Neural cell (in vitro differentiated cells): ENCODE measurements at regions not wholly inside any gene's neighbourhood (a gene's known extent, or its start where the extent isn't known, plus 50 kb on each side); places are given as distances from the start of the nearest gene placed in this dataset.

Experiments
- H2AFZ ChIP-seq: fragments of 200-600, 300-800 bp; sonication (generic), shearing (Covaris generic); 2 replicates; pipeline ENCODE4 v1.6.0; 2014; ENCODE audit warnings: low read depth, mild to moderate bottlenecking, antibody characterized with exemption, low read length, moderate library complexity
- H3F3A ChIP-seq: fragments of 200-600 bp; shearing (Covaris generic); 2 replicates; pipeline ENCODE4 v1.6.1; 2016; ENCODE audit warnings: mild to moderate bottlenecking, moderate library complexity, mixed read lengths, antibody characterized with exemption, low read length; ENCODE audit not compliant: insufficient read depth, poor library complexity, severe bottlenecking
- H3K27ac ChIP-seq: fragments of 200-600, 300-800 bp; sonication (generic), shearing (Covaris generic); 2 replicates; pipeline ENCODE4 v1.5.1; 2014; ENCODE audit warnings: mild to moderate bottlenecking, low read length, moderate library complexity
- H3K27me3 ChIP-seq: fragments of 300-800, 200-600 bp; sonication (generic), shearing (Covaris generic); 2 replicates; pipeline ENCODE4 v1.6.0; 2014; ENCODE audit warnings: mild to moderate bottlenecking, low read depth, low read length, moderate library complexity; ENCODE audit not compliant: insufficient read depth
- H3K36me3 ChIP-seq: fragments of 300-800, 200-600 bp; sonication (generic), shearing (Covaris generic); 2 replicates; pipeline ENCODE4 v1.5.1; 2014; ENCODE audit warnings: mild to moderate bottlenecking, antibody characterized with exemption, low read length, moderate library complexity; ENCODE audit not compliant: insufficient read depth
- H3K4me2 ChIP-seq: fragments of 300-800, 200-600 bp; sonication (generic), shearing (Covaris generic); 2 replicates; pipeline ENCODE4 v1.6.0; 2014; ENCODE audit warnings: mild to moderate bottlenecking, low read length
- H3K4me3 ChIP-seq: fragments of 300-800, 200-600 bp; sonication (generic), shearing (Covaris generic); 2 replicates; pipeline ENCODE4 v1.5.1; 2014; ENCODE audit warnings: mild to moderate bottlenecking, low read length, moderate library complexity
- H3K79me2 ChIP-seq: fragments of 200-600 bp; shearing (Covaris generic); replicated peaks from 2 replicates; pipeline ENCODE4 v1.6.0; 2014; ENCODE audit warnings: mild to moderate bottlenecking, low read length, moderate library complexity; ENCODE audit not compliant: insufficient read depth
- H3K9ac ChIP-seq: fragments of 300-800, 200-600 bp; sonication (generic), shearing (Covaris generic); 2 replicates; pipeline ENCODE4 v1.6.1; 2016; ENCODE audit warnings: mild to moderate bottlenecking, low read length, mixed read lengths
- H3K9me2 ChIP-seq: fragments of 200-600 bp; shearing (Covaris generic); 2 replicates; pipeline ENCODE4 v1.6.1; 2016; ENCODE audit warnings: mild to moderate bottlenecking, low read length, mixed read lengths; ENCODE audit not compliant: insufficient read depth
- H3K9me3 ChIP-seq: fragments of 200-600, 300-800 bp; sonication (generic), shearing (Covaris generic); 2 replicates; pipeline ENCODE4 v1.6.1; 2016; ENCODE audit warnings: mild to moderate bottlenecking, mixed run types, low read length, moderate library complexity, mixed read lengths
- H4K20me1 ChIP-seq: fragments of 200-600 bp; shearing (Covaris generic); 2 replicates; pipeline ENCODE4 v1.6.1; 2016; ENCODE audit warnings: mild to moderate bottlenecking, mixed run types; ENCODE audit not compliant: insufficient read depth
- CTCF ChIP-seq: fragments of 450-650 bp; IDR thresholded peaks from 2 replicates; pipeline ENCODE4 v1.5.1; 2014; ENCODE audit warnings: antibody characterized with exemption, mild to moderate bottlenecking, moderate library complexity; ENCODE audit not compliant: poor library complexity, severe bottlenecking
- EP300 ChIP-seq: fragments of 450-650 bp; conservative IDR thresholded peaks from 2 replicates; pipeline ENCODE4 v1.6.1; 2014; ENCODE audit warnings: antibody characterized with exemption, mild to moderate bottlenecking, moderate library complexity; ENCODE audit not compliant: poor library complexity, severe bottlenecking
- EZH2 ChIP-seq: fragments of 200-600, 300-800 bp; shearing (Covaris generic), sonication (generic); IDR thresholded peaks from 2 replicates; pipeline ENCODE4 v1.6.1; 2014; ENCODE audit warnings: antibody characterized with exemption, low read length, borderline replicate concordance, mild to moderate bottlenecking; ENCODE audit not compliant: insufficient read depth, poor library complexity, severe bottlenecking
- MXI1 ChIP-seq: fragments of 450-650 bp; conservative IDR thresholded peaks from 2 replicates; pipeline ENCODE4 v1.6.1; 2014; ENCODE audit warnings: antibody characterized with exemption, mild to moderate bottlenecking; ENCODE audit not compliant: poor library complexity, severe bottlenecking
- POLR2AphosphoS5 ChIP-seq: IDR thresholded peaks from 2 replicates; pipeline ENCODE4 v1.6.1; 2012
- RAD21 ChIP-seq: fragments of 450-650 bp; conservative IDR thresholded peaks from 2 replicates; pipeline ENCODE4 v1.6.1; 2014; ENCODE audit warnings: antibody characterized with exemption, mild to moderate bottlenecking, moderate library complexity
- SMC3 ChIP-seq: fragments of 450-650 bp; conservative IDR thresholded peaks from 2 replicates; pipeline ENCODE4 v1.6.1; 2014; ENCODE audit warnings: antibody characterized with exemption, mild to moderate bottlenecking, moderate library complexity; ENCODE audit not compliant: poor library complexity
- TAF1 ChIP-seq: IDR thresholded peaks from 2 replicates; pipeline ENCODE4 v1.6.1; 2012; ENCODE audit warnings: low read depth
- TF ChIP-seq, protein P1 (sequence below): IDR thresholded peaks from 2 replicates; pipeline ENCODE4 v1.6.1; 2012; ENCODE audit warnings: borderline replicate concordance

DNA sequence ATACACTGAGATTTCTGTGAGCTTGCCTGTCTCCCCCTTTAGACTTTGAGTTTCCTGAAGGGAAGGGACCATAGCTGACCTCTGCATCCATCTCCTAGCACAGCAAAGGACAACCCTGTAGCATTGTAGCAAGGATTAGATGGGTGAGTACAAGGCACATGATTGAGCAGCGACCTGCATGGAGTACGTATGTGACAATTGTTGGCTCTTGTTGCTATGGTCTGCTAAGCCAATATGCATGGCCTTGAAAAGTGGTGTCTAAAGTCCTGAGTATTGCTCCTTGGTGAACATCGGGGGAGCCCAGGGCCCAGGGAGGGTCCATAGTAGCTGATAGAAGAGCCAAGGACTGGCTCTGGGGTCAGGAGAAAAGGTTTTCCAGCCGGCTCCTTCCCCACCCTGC is 365.0 kb upstream of the CHD6 start:
- H3K36me3 ChIP-seq = no peaks in the 10 kb centered on the region
- H3F3A ChIP-seq = no peaks in the 10 kb centered on the region
- H3K9me2 ChIP-seq = no peaks in the 10 kb centered on the region
- no peak overlapping the region for H3K9ac ChIP-seq
- TF ChIP-seq SMC3 (no peak), RAD21 (no peak), POLR2AphosphoS5 (no peak), EZH2 (no peak), MXI1 (no peak), EP300 (no peak), TAF1 (no peak), CTCF (no peak)
- TF ChIP-seq, protein P1, sequence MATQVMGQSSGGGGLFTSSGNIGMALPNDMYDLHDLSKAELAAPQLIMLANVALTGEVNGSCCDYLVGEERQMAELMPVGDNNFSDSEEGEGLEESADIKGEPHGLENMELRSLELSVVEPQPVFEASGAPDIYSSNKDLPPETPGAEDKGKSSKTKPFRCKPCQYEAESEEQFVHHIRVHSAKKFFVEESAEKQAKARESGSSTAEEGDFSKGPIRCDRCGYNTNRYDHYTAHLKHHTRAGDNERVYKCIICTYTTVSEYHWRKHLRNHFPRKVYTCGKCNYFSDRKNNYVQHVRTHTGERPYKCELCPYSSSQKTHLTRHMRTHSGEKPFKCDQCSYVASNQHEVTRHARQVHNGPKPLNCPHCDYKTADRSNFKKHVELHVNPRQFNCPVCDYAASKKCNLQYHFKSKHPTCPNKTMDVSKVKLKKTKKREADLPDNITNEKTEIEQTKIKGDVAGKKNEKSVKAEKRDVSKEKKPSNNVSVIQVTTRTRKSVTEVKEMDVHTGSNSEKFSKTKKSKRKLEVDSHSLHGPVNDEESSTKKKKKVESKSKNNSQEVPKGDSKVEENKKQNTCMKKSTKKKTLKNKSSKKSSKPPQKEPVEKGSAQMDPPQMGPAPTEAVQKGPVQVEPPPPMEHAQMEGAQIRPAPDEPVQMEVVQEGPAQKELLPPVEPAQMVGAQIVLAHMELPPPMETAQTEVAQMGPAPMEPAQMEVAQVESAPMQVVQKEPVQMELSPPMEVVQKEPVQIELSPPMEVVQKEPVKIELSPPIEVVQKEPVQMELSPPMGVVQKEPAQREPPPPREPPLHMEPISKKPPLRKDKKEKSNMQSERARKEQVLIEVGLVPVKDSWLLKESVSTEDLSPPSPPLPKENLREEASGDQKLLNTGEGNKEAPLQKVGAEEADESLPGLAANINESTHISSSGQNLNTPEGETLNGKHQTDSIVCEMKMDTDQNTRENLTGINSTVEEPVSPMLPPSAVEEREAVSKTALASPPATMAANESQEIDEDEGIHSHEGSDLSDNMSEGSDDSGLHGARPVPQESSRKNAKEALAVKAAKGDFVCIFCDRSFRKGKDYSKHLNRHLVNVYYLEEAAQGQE = no peak
- H3K27ac ChIP-seq = no peak overlapping the region
- H3K9me3 ChIP-seq = no peaks in the 10 kb centered on the region
- no peaks in the 10 kb centered on the region for H3K79me2 ChIP-seq
- H3K4me2 ChIP-seq = no peak overlapping the region
- H4K20me1 ChIP-seq = no peaks in the 10 kb centered on the region
- H3K4me3 ChIP-seq = no peak overlapping the region
- no peak overlapping the region for H2AFZ ChIP-seq
- no peaks in the 10 kb centered on the region for H3K27me3 ChIP-seq

DNA sequence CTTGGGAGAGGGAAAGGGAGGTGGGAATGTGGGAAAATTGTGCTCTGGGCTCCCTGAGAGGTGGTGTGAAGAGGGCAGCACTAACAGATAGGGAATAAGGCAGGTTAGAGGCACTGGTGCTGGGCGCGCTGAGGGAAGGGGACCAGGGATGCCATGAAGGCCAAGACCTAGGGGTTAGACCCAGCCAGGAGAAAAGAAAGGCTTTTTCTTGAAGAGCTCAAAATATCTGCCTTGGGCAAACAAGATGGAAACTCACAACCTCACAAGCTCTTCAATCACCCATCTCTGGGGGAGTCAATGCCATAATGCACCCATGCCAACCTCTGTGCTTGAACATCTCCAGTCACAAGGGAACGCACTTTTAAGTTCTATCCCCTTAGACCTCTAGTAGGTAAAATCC is 363.6 kb upstream of the CHD6 start:
- TF ChIP-seq POLR2AphosphoS5 (no peak), CTCF (no peak), SMC3 (no peak), TAF1 (no peak), EZH2 (no peak), RAD21 (no peak), EP300 (no peak), MXI1 (no peak)
- TF ChIP-seq, protein P1 = no peak
- no peaks in the 10 kb centered on the region for H3K79me2 ChIP-seq
- no peaks in the 10 kb centered on the region for H3K36me3 ChIP-seq
- H3K27ac ChIP-seq = no peak overlapping the region
- H2AFZ ChIP-seq = no peak overlapping the region
- no peak overlapping the region for H3K4me3 ChIP-seq
- H3F3A ChIP-seq = no peaks in the 10 kb centered on the region
- H3K4me2 ChIP-seq = no peak overlapping the region
- H4K20me1 ChIP-seq = no peaks in the 10 kb centered on the region
- H3K27me3 ChIP-seq = no peaks in the 10 kb centered on the region
- no peak overlapping the region for H3K9ac ChIP-seq
- no peaks in the 10 kb centered on the region for H3K9me3 ChIP-seq
- H3K9me2 ChIP-seq = no peaks in the 10 kb centered on the region
